ENCODE measurements at regions not wholly inside any gene's neighbourhood (a gene's known extent, or its start where the extent isn't known, plus 50 kb on each side); places are given as distances from the start of the nearest gene placed in this dataset.
"Not testable (repeated sequence)": the region's sequence is repeated elsewhere in the genome, so short reads cannot be mapped to it uniquely, and the experiment has no call there.

- no peaks in the 10 kb centered on the region for H3K36me3 ChIP-seq
- H3K4me3 ChIP-seq = no peak overlapping the region
- peak; percentile 92 for DNase-seq
- H3K9me3 ChIP-seq = no peaks in the 10 kb centered on the region; the same call in 1 of the 2 replicates
- no peaks in the 10 kb centered on the region for H3K27me3 ChIP-seq
These were observed 78.3 kb upstream of the SRSF6 start for GRCh38 chr20:43379239-43379917.

DNA sequence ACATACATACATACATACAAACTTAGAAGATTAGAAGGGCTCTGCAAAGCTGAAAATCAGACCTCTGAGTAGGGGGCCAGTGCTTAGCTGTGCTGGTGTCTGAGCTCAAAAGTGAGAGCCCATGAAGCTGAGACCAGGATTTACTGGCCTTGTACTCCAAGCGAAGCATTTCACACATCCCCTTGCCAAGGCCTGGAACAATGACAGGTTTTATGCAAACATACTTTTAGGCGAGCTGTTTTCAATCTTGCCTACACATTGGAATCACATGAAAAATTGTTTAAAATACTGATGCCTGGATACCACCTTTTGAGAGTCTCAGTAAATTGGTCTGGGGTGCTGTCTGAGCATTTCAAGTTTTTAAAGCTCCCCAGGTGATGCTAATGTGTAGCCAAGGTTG is 80.9 kb upstream of the SRSF6 start:
- no peaks in the 10 kb centered on the region for H3K27me3 ChIP-seq
- no peak for DNase-seq
- no peaks in the 10 kb centered on the region for H3K36me3 ChIP-seq
- no peak overlapping the region for H3K4me3 ChIP-seq
- H3K9me3 ChIP-seq = no peaks in the 10 kb centered on the region; the same call in 1 of the 2 replicates

GRCh38 chr20:43375591-43375990 is 82.1 kb upstream of the SRSF6 start:
- Histone ChIP-seq H3K27me3 (no peaks in the 10 kb centered on the region), H3K36me3 (no peaks in the 10 kb centered on the region), H3K4me3 (no peak overlapping the region), H3K9me3 (no peaks in the 10 kb centered on the region)
- DNase-seq = no peak

- Histone ChIP-seq H3K4me3 (no peak overlapping the region), H3K36me3 (no peaks in the 10 kb centered on the region), H3K27me3 (no peaks in the 10 kb centered on the region; the same call in 1 of the 2 replicates), H3K9me3 (no peaks in the 10 kb centered on the region)
- peak; percentile 11 for DNase-seq
These were observed 85.6 kb upstream of the SRSF6 start for GRCh38 chr20:43372051-43372450.

GRCh38 chr20:43365691-43366090 is 92.0 kb upstream of the SRSF6 start:
- no peak for DNase-seq
- Histone ChIP-seq H3K4me3 (no peak overlapping the region), H3K36me3 (no peaks in the 10 kb centered on the region), H3K9me3 (no peaks in the 10 kb centered on the region), H3K27me3 (no peaks in the 10 kb centered on the region; the same call in 1 of the 2 replicates)

- no peak overlapping the region for H3K4me3 ChIP-seq
- no peak for DNase-seq
- H3K36me3 ChIP-seq = no peaks in the 10 kb centered on the region
- no peaks in the 10 kb centered on the region for H3K9me3 ChIP-seq
- H3K27me3 ChIP-seq = no peaks in the 10 kb centered on the region; the same call in 1 of the 2 replicates
These were observed 93.7 kb upstream of the SRSF6 start for GRCh38 chr20:43364001-43364400.

DNA sequence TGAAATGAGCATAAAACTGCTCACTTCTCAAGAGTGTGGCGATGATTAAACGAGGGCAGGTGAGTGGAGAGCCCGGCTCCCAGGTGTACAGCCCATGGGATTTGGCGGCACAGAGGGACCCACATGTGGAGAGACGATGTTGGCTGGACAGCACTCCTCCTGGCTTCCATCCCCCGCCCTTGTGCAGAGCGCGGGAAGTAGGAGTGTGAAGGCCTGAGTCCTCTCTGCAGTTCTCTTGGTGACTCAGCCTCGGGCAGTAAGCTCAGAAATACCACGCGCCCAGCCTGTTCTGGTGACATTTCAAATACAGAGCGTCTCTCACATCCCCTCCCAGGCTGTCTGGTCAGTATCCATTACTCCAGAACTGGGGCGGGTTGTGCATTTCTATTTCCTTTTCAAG is 94.2 kb upstream of the SRSF6 start:
- no peak overlapping the region for H3K4me3 ChIP-seq
- H3K36me3 ChIP-seq = no peaks in the 10 kb centered on the region
- H3K27me3 ChIP-seq = no peaks in the 10 kb centered on the region; the same call in 1 of the 2 replicates
- DNase-seq = no peak
- H3K9me3 ChIP-seq = no peaks in the 10 kb centered on the region

DNA sequence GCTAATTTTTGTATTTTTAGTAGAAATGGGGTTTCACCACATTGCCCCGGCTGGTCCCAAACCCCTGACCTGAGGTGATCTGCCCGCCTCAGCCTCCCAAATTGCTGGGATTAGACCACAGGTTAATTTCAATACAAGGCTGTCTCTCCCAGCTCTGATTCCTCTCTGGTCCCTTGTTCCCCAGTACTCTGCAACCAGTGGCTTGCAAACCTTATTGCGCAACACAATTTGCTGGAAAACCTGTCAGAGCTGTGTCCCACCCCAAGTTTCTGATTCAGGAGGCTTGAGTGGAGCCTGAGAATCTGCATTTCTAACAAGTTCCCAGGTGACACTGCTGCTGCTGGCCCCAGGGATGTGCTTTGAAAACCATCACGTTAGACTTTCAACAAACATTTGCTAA is 96.2 kb upstream of the SRSF6 start:
- Histone ChIP-seq H3K9me3 (no peaks in the 10 kb centered on the region), H3K4me3 (no peak overlapping the region), H3K36me3 (no peaks in the 10 kb centered on the region), H3K27me3 (no peaks in the 10 kb centered on the region; the same call in 1 of the 2 replicates)
- DNase-seq = no peak

- Histone ChIP-seq H3K36me3 (no peaks in the 10 kb centered on the region), H3K27me3 (peaks cover 1% of the 10 kb centered on the region; the same call in 1 of the 2 replicates), H3K9me3 (no peaks in the 10 kb centered on the region), H3K4me3 (no peak overlapping the region)
- no peak for DNase-seq
These were observed 97.7 kb upstream of the SRSF6 start for GRCh38 chr20:43360016-43360415.

- no peak for DNase-seq
- no peaks in the 10 kb centered on the region for H3K9me3 ChIP-seq
- no peaks in the 10 kb centered on the region for H3K36me3 ChIP-seq
- peaks cover 3% of the 10 kb centered on the region; the same call in 1 of the 2 replicates for H3K27me3 ChIP-seq
- no peak overlapping the region for H3K4me3 ChIP-seq
These were observed 98.9 kb upstream of the SRSF6 start for GRCh38 chr20:43358811-43359210.

- no peak overlapping the region for H3K4me3 ChIP-seq
- no peak for DNase-seq
- no peaks in the 10 kb centered on the region for H3K36me3 ChIP-seq
- peaks cover 3% of the 10 kb centered on the region; the same call in 1 of the 2 replicates for H3K27me3 ChIP-seq
- H3K9me3 ChIP-seq = no peaks in the 10 kb centered on the region
These were observed 100.3 kb upstream of the SRSF6 start for GRCh38 chr20:43357352-43357751.

DNA sequence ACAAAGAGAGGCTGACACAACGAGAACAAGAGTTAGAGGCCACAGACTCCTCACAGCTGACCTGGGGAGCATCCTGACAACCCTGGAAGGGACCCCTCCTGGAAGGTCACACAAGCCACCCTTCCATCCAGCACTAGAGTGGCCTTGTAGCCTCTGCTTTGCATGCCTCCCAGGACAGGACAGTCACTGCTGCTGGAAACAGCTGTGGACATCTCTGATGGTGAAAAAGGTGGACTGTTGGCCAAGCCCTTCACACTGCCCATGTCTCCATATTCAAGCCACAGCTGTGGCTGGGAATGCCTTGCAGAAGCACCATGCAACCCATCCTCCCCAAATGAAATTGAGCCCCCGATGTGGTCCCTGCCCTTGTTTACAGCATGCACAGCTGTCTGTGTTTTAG is 102.1 kb upstream of the SRSF6 start:
- Histone ChIP-seq H3K4me3 (no peak overlapping the region), H3K9me3 (no peaks in the 10 kb centered on the region), H3K27me3 (peaks cover 3% of the 10 kb centered on the region; the same call in 1 of the 2 replicates), H3K36me3 (no peaks in the 10 kb centered on the region)
- DNase-seq = no peak

- no peak for DNase-seq
- no peaks in the 10 kb centered on the region for H3K9me3 ChIP-seq
- H3K36me3 ChIP-seq = no peaks in the 10 kb centered on the region
- H3K4me3 ChIP-seq = no peak overlapping the region
- 0 out of 2 replicates have a peak, but pooled peaks cover 3% of the 10 kb centered on the region for H3K27me3 ChIP-seq
These were observed 104.7 kb upstream of the SRSF6 start for GRCh38 chr20:43352996-43353395.

DNA sequence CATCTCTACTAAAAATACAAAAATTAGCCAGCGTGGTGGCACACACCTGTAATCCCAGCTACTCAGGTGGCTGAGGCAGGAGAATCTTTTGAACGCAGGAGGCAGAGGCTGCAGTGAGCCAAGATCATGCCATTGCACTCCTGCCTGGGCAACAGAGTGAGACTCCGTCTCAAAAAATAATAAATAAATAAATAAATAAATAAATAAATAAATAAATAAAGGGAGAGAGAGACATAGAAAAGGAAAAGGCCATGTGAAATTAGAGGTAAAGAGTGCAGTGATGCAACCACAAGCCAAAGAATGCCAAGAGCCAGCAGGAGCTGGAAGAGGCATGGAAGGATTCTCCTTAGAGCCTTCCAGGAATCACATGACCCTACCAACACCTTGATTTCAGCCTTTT is 107.0 kb upstream of the SRSF6 start:
- not testable (repeated sequence) for DNase-seq, H3K9me3 ChIP-seq, H3K27me3 ChIP-seq, H3K36me3 ChIP-seq, H3K4me3 ChIP-seq

- no peak for DNase-seq
- Histone ChIP-seq H3K9me3 (no peaks in the 10 kb centered on the region), H3K4me3 (no peak overlapping the region)
These were observed 107.9 kb upstream of the SRSF6 start for GRCh38 chr20:43349841-43350240.

GRCh38 chr20:43347839-43348238 is 109.9 kb upstream of the SRSF6 start:
- not testable (repeated sequence) for H3K4me3 ChIP-seq, H3K36me3 ChIP-seq, H3K27me3 ChIP-seq, H3K9me3 ChIP-seq, DNase-seq

More at GRCh38 chr20:43349841-43350240, 107.9 kb upstream of the SRSF6 start:
- Histone ChIP-seq H3K27me3 (peaks cover under 1% of the 10 kb centered on the region; the same call in 1 of the 2 replicates), H3K36me3 (no peaks in the 10 kb centered on the region)

- no peaks in the 10 kb centered on the region; the same call in 1 of the 2 replicates for H3K27me3 ChIP-seq
- H3K9me3 ChIP-seq = no peaks in the 10 kb centered on the region
- H3K4me3 ChIP-seq = no peak overlapping the region
- no peaks in the 10 kb centered on the region for H3K36me3 ChIP-seq
- no peak for DNase-seq
These were observed 112.0 kb upstream of the SRSF6 start for GRCh38 chr20:43345676-43346075.

DNA sequence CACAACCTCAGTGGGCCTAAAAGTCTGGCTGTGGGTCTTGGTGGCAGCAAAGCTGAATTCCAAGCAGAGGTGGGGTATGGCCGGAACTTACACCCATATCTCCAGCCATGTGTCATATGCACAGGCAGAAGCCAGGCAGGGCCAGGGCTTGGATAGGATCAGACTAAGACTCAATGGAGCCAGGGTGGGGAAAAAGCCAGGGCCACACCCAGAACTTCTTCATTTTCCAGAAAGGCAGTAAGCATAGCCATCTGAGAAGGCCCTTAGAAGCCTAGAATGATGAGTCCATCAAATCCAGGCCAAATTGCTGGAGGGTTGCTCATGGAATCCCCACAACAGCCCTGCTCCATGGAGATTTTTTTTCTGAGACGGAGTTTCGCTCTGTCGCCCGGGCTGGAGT is 116.2 kb upstream of the SRSF6 start:
- DNase-seq = no peak
- no peak overlapping the region for H3K4me3 ChIP-seq
- H3K27me3 ChIP-seq = no peaks in the 10 kb centered on the region
- H3K9me3 ChIP-seq = no peaks in the 10 kb centered on the region
- no peaks in the 10 kb centered on the region for H3K36me3 ChIP-seq
